ENCODE measurements at regions not wholly inside any gene's neighbourhood (a gene's known extent, or its start where the extent isn't known, plus 50 kb on each side); places are given as distances from the start of the nearest gene placed in this dataset.

DNA sequence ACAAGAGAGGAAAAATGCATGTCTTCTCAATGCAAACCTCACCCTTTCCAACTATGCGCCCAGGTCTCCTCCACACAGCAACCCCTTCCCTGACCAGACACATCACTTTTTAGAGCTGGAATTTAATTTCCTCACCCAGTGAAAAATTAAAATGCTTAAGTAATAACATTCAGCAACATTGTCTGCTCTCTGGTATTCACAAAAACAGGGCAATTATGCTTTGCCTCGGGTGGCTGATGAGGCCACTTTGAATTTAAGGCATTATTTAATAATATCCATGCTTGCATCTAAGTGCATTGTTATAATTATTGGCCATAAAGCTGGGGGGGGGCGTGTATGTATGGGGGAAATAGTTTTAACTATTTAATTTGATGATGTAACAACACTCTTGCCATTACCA, 777.8 kb upstream of the NRSN1 start:
- no peak for DNase-seq (ENCODE audit: low spot score)
- TF ChIP-seq CTCF (IDR thresholded peaks at IDR 0.05) = no peak
- H3K4me3 ChIP-seq = no peak overlapping the region
- H3K27ac ChIP-seq = no peak overlapping the region

- H3K4me3 ChIP-seq = no peak overlapping the region
- no peak overlapping the region for H3K27ac ChIP-seq
- DNase-seq (ENCODE audit: low spot score) = no peak
- TF ChIP-seq CTCF (IDR thresholded peaks at IDR 0.05) = no peak
Measured at GRCh38 chr6:23349521-23350147, 776.4 kb upstream of the NRSN1 start.

GRCh38 chr6:23350752-23351453, 775.1 kb upstream of the NRSN1 start:
- no peak overlapping the region for H3K27ac ChIP-seq
- DNase-seq (ENCODE audit: low spot score) = no peak
- no peak for TF ChIP-seq CTCF (IDR thresholded peaks at IDR 0.05)
- no peak overlapping the region for H3K4me3 ChIP-seq

GRCh38 chr6:23354004-23354403, 772.0 kb upstream of the NRSN1 start:
- no peak overlapping the region for H3K4me3 ChIP-seq
- no peak for TF ChIP-seq CTCF (IDR thresholded peaks at IDR 0.05)
- no peak for DNase-seq (ENCODE audit: low spot score)

DNA sequence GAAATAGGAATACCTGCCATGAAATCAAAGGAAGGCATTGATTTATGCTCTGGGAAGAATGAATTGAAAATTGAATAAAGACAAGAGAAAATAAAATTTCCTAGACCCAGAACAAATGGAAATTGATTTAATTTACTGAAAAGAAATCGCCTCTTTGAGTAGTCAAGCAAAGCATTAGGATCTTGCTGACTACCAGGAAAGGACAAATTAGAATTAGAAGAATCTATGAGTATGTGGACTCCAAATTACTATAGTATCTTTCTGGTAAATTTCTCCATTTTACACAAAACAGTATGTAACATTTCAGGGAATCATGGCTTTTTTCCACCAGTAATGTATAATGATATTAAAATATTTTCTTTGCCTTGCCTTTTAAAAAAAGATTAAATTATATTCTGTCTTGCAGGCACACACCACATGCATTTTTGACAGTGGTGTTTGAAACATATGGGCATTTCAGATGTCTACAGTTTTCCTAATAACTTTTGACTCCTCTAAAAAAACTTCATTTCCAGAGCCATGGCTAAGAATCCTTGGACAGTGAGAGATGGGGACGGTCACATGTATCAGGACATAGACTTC, 768.7 kb upstream of the NRSN1 start:
- Histone ChIP-seq H3K27ac (no peak overlapping the region), H3K4me3 (no peak overlapping the region)
- no peak for DNase-seq (ENCODE audit: low spot score)
- no peak for TF ChIP-seq CTCF (IDR thresholded peaks at IDR 0.05)

More at GRCh38 chr6:23354004-23354403, 772.0 kb upstream of the NRSN1 start:
- H3K27ac ChIP-seq = no peak overlapping the region

GRCh38 chr6:23365732-23366131, 760.3 kb upstream of the NRSN1 start:
- no peak overlapping the region for H3K27ac ChIP-seq
- no peak for TF ChIP-seq CTCF (IDR thresholded peaks at IDR 0.05)
- no peak for DNase-seq (ENCODE audit: low spot score)
- H3K4me3 ChIP-seq = no peak overlapping the region

- Histone ChIP-seq H3K27ac (no peak overlapping the region), H3K4me3 (no peak overlapping the region)
- no peak for DNase-seq (ENCODE audit: low spot score)
- TF ChIP-seq CTCF (IDR thresholded peaks at IDR 0.05) = no peak
Measured at GRCh38 chr6:23367311-23367710, 758.7 kb upstream of the NRSN1 start.

Data from coronary artery (tissue), 2 donors.